HG03095 (cell line): ENCODE measurements at regions not wholly inside any gene's neighbourhood (a gene's known extent, or its start where the extent isn't known, plus 50 kb on each side); places are given as distances from the start of the nearest gene placed in this dataset.

ENCODE experiments used
- ATAC-seq: cut with Tn5 transposase; IDR thresholded peaks from one replicate; pipeline ENCODE4 v1.9.1; 2021; ENCODE audit warnings: moderate library complexity; ENCODE audit not compliant: unreplicated experiment

DNA sequence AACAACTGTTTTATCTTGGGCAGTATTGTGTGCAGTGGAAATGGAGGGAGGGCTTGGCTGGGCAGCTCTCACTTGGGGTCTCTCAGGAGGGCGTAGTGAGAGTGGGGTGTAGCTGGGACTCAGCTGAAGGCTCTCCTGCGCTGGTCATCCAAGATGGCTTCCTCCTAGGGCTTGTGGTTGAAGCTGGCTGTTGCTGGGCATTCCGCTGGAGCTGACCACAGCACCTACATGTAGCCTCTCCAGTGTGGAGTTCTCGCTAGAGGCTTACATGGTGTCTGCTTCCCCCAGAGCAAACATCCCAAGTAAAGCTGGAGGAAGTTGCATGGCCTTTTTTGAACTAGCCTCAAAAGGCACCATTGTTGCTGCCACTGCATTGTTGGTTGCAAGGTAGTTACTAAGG lies 344.1 kb upstream of the MARCKS start:
- ATAC-seq, result no peak

DNA sequence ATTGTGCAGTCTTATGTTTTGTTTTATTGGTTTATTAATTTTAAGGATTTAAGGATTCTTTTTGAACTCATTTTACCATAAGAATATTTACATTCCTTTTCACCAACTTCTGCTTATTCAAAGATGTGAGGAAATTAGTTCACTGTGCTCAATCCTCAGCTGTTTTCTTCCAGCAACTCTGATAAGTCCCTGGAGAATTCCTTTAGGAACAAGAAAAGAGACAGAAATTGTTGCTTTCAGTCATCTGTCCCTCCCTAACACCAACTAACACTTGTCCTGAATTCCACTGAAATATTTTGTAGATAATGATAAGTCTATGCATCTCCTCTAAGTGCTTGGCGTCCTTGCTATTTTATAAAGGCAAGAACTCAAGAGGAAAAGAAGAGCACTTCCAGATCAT lies 334.8 kb upstream of the MARCKS start:
- no peak for ATAC-seq

DNA sequence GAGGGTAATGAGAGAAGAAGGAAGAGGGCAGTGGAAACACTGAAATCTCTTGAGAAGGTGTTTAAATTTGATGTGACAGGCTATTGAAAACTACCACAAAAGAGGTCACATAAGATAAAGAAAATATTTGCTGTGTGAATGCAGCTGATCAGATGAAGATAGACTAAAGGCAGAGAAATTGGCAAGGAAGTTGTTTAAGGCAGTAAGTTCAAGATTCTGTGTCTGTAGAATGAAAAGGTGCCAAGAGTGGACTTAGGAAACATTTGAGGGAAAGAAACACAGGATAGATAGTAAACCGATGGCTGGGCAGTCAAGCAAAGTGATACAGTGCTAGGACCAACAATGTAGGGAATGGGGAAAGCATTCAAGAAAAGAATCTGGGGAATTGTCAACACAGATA lies 332.3 kb upstream of the MARCKS start:
- ATAC-seq, result no peak

DNA sequence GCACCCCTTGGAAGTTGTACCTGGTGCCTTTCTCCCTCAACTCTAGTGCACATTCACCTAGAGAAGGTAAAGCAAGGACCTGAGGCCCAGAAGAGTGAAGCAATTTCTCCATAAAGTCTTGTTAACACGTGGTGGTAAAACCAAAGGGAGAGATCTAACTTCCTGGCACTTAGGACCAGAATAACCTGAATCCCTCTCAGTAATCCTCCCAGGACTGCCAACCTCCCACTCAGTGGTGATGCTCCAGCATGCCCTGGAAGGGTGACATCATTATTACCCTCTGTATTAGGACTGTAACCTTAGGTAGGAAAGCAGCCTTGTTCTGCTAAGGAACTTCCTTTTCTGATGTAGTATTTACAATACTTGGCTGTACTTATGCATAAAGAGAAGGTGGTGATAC lies 330.6 kb upstream of the MARCKS start:
- ATAC-seq, result no peak

DNA sequence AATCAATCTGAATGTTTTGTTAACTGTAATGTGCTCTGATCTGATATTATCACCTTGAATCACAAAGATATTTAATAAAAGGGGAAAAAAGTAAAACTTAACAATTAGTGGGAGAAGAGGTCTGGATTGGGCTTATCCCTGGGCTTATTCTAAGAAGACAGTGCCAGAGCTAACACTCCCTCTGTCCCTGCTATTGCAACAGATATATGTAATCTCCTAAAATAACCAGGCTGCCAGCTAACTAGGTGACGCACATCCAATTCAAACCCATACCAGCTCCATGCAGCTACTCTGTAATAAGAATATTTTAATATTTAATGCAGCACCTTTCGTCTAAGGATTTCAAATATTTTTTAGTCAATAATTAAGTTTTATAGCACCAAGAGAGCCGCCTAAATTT lies 330.1 kb upstream of the MARCKS start:
- no peak for ATAC-seq

DNA sequence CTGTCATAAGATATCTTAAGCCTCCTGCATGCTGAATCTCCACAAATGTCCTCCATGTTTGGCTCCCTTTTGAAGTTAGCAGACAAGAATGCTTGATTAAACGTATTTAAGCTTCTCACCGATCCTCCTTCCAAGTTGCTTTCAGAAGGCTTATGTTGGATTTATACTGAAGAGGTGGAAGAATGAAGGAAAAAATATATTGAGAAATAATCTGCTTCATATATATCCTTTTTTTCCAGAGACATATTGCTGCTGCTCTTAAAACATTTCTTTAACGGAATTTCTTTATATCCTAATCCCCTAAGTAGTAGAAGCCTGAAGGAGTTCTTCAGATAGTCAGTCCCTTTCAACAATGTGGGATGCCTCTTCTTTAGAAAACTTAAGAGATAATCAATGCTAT lies 329.0 kb upstream of the MARCKS start:
- ATAC-seq, result no peak

DNA sequence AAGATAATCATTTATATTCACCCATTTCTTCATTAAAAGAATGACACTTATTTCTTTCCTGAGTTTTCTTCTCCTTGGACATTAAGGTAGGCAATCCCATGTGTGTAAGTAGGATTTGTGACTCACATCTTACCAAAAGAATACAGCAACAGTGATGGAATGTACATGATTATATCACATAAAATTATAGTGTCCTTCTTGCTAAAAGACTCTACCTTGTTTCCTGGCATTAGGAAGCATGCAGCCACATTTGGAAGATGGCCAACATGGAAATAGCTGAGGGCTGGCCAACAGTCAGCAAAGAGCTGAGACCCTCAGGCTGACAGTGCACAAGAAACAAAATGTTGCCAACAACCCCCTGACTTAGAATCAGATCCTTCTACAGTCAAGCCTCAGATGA lies 327.9 kb upstream of the MARCKS start:
- no peak for ATAC-seq

DNA sequence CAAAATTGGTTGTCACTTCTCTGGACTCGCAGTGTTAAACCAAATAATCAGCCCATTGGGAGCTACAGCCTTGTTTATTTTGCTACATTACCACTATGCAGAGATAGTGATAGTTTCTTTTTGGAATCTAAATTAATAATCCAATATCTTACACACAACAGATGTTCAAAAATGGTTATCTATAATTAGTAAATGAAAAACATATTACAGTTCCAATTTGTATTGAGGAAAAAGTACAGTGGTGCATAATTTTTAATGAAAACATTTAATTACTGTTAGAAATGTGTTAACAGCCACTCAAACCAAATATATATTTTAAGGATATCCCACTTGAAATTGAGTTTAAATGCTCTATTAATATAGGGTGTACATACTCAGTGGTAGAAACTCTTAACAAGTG lies 327.3 kb upstream of the MARCKS start:
- no peak for ATAC-seq

DNA sequence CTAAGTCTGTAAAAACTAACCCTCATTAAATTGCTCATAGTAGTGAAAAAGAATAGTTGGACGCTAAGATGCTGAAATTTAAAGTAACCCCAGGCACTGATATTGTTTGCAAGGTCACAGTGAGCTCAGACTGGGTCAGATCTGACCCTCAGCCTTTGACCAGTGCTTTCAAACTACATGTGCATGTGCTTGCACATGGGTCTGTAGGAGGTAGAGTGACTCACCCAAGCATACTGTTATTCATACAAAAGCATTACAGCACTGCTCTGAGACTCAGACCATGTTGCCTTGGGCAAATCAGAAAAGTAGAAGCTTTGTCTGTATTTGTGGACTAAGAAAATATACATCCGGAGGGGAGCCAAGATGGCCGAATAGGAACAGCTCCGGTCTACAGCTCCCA lies 326.4 kb upstream of the MARCKS start:
- no peak for ATAC-seq

DNA sequence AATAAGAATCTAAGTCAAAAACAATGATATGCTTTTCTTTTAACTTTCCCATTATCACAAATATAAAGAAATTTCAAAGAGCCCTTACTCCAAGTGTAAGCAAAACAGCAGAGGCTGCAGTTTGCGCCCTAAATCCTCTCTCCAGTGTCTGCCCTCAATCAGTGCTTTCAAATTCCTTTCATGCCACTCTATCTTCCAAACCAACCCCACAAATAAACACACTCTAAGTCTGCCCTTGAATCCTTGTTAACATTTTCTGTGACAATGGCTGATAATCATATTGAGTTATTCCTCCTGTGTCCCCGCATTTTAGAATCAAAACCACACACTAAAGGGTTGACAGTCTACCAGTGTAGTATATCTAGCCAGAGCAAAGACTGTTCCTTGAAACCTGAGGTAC lies 317.9 kb upstream of the MARCKS start:
- no peak for ATAC-seq

DNA sequence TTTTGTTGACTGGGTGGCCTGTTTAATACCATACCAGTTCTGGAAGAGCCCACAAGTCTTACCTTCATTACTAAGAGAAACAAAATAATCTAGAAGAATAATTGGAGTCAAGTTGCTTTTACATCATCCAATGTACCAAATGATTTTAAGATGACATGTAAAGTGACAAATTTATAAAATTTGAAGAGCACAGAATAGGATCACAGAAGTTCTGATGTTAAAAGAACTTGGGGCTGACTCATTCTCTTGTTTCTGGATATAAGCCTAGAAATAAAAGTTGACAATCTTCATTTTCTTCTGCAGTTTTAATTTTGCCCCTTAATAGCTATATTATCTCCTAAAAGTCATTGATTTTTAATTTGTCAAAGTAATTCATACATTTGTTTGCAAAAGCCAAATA lies 317.5 kb upstream of the MARCKS start:
- no peak for ATAC-seq

DNA sequence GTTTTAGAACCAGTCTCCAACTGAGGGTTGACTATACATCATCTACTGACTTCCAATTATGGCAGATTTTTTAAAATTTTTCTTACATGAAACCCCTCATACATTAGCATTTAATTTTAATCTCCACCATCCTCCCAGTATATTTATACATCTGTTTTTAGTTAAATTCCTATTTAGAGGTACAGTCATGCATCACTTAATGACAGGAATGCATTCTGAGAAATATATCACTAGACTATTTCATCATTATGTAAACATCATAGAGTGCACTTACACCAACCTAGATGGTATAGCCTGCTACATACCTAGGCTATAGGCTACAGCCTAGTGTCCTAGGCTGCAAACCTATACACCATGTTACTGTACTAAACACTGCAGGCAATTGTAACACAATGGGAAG lies 316.7 kb upstream of the MARCKS start:
- ATAC-seq, result no peak

DNA sequence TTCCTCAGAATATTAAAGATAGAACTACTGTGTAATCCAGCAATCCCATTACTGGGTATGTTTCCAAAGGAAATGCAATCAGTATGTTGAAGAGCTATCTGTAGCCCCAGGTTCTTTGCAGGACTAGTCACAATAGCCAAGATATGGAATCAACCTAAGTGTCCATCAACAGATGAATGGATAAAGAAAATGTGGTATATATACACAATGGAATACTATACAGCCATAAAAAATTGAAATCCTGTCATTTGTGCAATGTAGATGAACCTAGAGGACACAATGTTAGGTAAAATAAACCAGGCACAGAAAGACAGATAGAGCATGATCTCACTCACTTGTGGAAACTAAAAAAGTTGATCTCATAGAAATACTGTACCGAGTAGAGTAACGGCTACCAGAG lies 306.0 kb upstream of the MARCKS start:
- ATAC-seq, result no peak

DNA sequence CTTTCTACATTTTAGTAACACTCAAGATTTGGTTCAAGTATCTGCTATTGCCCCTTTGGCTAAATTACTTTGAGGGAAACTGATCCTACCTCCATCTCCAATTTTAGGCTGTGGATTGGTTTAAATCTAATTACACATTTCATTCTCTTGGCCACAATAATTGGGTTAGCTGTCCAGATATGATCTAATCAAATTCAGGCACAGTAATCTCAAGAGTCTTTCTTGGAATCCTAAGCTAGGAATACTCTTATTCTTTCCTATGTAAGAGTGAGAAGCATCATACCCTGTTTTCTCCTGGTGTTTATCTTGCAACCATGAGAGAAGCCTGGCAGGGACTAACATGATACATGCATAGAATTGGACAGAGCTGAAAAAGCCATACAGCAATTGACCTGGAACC lies 300.4 kb upstream of the MARCKS start:
- ATAC-seq, result no peak

DNA sequence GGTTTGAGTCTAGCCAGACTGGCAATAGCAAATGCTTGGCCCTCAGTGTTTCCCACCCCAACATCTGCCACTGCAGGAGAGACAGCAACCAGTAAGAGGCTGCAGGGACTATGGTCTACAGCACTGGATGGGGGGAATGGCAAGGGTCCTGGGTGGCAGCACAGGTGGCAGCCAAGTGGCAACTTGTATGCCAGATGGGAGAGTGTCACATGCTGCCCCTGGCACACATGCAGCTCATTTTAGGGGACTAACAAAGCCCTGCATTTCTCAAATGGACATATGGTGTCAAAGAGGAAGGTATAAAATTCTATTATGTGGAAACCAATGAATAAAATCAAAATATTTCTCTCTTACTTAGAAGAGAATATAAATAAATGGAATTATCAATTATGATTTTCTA lies 298.7 kb upstream of the MARCKS start:
- ATAC-seq, result no peak

DNA sequence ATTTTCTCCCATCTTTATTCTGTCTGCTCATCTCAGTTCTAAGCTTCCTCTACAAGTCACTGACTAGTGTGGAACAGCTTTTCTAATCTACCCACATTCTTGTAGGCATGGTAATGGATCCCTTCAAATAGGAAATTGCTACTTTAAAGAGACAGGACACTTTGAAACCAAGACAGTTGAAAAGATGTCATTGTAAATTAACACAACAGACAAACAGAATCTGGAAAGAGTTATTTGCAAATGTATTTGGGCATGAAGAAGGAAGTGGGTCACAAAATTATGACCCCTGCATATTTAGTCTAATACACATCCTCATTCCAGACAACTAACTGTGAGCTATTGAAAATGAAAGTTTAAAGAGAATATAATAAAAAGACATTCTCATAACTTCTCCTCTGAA lies 298.2 kb upstream of the MARCKS start:
- no peak for ATAC-seq

DNA sequence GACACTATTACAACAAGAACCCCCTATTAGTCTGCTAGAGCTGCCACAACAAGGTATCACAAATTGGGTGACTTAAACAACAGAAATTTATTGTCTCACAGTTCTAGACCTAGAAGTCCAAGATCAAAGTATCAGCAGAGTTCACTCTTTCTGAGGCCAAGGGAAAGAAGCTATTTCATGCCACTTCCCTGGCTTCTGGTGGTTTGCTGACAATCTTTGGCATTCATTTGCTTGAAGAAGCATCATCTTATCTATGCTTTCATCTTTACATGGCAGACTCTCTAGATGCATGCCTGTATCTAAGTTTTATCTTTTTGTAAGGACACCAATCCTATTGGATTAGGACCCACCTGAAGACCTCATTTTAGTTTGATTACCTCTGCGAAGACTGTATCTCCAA lies 296.8 kb upstream of the MARCKS start:
- ATAC-seq, result no peak

DNA sequence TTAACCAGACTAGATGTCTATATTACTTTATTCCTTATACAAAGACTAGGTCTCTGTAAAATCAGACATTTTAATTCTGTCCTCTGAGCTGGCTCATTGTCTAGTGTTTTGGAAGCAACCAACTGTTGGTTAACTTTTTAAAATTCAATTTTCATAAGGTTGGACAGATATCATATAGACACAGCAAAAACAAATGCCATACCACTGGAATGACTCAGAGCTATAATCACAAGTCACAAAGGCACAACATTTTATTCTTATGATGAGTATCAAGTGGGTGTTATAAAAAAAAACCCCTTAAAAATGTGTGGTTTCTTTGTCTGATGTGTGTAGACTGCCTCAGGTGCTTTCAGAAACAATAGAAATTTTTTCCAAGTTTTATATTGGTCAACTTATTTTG lies 296.2 kb upstream of the MARCKS start:
- no peak for ATAC-seq

DNA sequence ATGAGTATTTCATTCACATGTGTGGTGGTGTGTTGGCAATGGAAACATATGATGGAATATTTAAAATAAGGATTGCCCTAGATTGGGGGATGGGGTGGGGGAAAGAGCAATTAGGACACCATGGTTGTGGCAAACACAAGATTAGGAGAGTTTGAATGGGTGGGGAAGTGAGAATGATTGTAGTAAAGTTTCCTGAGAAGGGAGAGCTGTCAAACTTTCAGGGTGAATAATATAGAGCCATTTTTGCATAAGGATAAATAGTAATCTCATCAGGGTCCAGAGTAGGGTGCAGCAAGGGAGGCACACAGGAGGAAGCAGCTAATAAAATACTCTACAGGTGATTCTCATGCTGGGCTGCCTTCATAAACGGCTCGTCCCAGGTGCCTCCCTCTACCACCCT lies 294.9 kb upstream of the MARCKS start:
- ATAC-seq, result no peak

DNA sequence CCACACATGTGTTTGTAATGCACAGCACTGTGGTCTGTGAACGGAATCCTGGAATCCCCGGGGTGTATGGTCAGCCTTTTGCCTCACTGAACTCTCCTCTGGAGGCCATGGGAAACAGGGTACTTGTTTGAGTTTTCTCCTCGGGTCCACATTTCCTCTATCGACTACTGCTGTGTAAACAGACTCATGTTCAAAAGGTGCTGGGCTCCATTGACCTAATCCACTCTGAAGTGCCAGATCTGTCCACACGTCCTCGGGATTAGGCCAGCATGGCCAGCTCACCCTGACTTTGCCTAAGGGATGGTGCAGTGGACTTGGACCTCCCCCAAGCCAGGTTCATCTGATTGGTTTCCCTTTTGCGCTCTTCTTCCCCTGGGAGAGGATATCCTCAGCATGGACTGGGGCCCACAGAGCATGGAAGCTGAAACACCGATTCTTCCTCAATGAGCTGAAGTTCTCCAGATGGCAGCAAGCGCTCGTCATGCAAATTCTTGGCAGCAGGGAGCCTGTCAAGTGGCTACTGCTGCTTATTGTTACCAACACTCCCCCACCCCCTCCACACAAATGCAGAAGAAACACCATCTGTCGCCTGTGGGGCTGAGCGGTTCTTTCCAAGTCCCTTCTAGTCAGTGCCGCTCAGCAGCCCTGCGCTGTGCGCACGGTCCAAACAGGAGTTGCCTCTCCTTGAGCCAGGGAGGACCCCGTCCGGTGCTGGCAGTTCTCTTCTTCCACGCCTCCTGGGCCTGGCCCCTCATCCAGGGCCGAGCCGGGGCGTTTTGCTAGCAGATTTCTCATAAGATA lies 292.6 kb upstream of the MARCKS start:
- no peak for ATAC-seq

DNA sequence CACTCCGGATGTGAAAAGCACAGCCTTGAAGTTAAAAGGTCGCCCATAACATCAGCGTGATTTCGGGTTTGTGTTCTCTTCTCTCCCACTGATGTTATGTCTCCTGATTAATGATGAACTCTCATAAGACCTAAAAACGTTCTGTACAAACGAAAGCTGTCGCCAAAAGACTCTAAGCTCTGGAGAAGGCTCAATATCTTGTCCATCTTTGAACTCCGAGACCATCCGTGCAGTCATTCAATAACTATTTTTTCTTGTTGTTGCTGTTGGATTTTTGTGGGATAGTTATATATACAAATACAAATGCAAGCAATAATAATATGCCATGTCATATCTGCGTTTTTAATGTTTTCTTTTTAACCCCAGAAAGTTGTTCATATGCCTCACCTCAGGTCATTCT lies 291.8 kb upstream of the MARCKS start:
- no peak for ATAC-seq

DNA sequence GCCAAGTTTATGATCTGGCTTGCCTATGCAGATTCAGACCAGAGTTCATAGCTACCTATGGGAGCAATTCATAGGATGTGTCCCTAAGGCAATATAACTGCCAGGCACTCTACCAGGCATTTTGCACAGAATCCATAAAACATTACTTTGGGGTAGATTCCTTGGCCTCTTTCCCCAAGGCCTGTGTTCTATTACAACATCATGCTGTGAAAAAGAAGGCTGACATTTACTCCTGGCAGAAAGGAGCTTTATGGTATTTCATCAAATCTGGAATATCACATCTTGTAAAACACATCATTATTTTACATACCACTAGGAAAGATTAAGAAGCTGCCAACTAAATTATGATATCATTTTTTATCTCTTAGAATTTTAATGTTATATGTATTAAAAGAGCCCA lies 287.0 kb upstream of the MARCKS start:
- no peak for ATAC-seq

DNA sequence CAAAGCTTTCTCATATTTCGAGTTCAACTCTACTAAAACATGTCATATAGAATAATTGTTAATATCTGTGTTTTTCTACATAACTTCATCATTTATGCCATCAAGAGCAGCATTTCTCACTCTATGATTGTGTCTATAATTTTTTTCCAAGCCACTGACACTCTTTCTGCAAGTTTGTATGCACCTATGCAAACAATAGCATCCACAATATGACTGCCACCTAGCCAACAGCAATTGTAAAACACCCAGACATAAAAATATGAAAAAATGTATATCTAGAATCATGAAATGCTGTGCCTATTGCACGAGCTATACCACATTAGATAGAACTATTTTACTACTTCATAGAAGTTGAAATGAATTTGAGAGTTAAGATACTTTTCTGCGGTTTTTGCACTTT lies 286.5 kb upstream of the MARCKS start:
- ATAC-seq, result no peak
